ENCODE measurements at regions not wholly inside any gene's neighbourhood (a gene's known extent, or its start where the extent isn't known, plus 50 kb on each side); places are given as distances from the start of the nearest gene placed in this dataset.

DNA sequence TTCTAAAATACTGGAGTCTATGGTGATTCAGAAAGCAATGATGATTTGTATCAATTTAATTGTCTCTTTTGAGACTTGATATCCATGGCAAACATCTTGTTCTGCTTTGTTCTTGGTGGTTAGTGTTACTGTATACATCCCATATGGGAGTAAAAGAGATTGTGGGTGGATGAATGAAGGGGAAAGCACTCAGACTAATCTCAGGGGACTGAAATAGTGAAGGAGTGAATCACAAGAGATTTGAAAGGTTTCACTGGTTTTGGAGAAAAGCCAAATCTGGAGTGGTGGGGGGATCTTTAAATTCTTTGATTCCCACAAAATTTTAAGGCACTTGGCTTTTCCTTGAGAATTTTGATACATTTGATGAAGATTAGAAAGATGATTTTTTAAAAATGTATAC, 369.4 kb downstream of the INHBA start:
- TF ChIP-seq POLR2A (IDR thresholded peaks at IDR 0.05) (no peak), POLR2AphosphoS5 (IDR thresholded peaks at IDR 0.05) (no peak)
- TF ChIP-seq, protein P1, sequence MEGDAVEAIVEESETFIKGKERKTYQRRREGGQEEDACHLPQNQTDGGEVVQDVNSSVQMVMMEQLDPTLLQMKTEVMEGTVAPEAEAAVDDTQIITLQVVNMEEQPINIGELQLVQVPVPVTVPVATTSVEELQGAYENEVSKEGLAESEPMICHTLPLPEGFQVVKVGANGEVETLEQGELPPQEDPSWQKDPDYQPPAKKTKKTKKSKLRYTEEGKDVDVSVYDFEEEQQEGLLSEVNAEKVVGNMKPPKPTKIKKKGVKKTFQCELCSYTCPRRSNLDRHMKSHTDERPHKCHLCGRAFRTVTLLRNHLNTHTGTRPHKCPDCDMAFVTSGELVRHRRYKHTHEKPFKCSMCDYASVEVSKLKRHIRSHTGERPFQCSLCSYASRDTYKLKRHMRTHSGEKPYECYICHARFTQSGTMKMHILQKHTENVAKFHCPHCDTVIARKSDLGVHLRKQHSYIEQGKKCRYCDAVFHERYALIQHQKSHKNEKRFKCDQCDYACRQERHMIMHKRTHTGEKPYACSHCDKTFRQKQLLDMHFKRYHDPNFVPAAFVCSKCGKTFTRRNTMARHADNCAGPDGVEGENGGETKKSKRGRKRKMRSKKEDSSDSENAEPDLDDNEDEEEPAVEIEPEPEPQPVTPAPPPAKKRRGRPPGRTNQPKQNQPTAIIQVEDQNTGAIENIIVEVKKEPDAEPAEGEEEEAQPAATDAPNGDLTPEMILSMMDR (IDR thresholded peaks at IDR 0.05): no peak
